HCT116 (cell line): ENCODE measurements at regions not wholly inside any gene's neighbourhood (a gene's known extent, or its start where the extent isn't known, plus 50 kb on each side); places are given as distances from the start of the nearest gene placed in this dataset.

Source experiments
- POLR2A ChIP-seq: IDR thresholded peaks from 2 replicates; pipeline ENCODE4 v1.7.0; 2011; ENCODE audit warnings: borderline replicate concordance; ENCODE audit not compliant: insufficient read depth, insufficient read length; ENCODE audit errors: extremely low read depth
- RAD21 ChIP-seq: IDR thresholded peaks from 2 replicates; pipeline ENCODE4 v1.6.1; 2012; ENCODE audit warnings: low read depth, mild to moderate bottlenecking
- SRF ChIP-seq: IDR thresholded peaks from 2 replicates; pipeline ENCODE4 v1.6.1; 2012; ENCODE audit warnings: low read depth
- ZNF274 ChIP-seq: fragments of 200-500 bp; sonication (Bioruptor generic); IDR thresholded peaks from 2 replicates; pipeline ENCODE4 v1.6.1; 2014; ENCODE audit warnings: mild to moderate bottlenecking, low read depth, low read length, inconsistent platforms
- TF ChIP-seq, protein P1 (sequence below), 3 experiments: fragments of 200-600 bp in 1 of 3; sonication (generic) in 1 of 3; IDR thresholded peaks in 2 of 3; conservative IDR thresholded peaks in 1 of 3; 2 replicates each; pipeline ENCODE4 v1.5.1; 2012 to 2017; ENCODE audit warnings: low read depth in 2 of 3, low read length in 2 of 3, antibody characterized with exemption in 1 of 3, borderline replicate concordance in 1 of 3, control low read depth in 1 of 3, mild to moderate bottlenecking in 1 of 3, mixed read lengths in 1 of 3, mixed run types in 1 of 3, moderate library complexity in 1 of 3; ENCODE audit not compliant: insufficient read depth in 1 of 3
- TF ChIP-seq, protein P2 (sequence below): IDR thresholded peaks from 2 replicates; pipeline ENCODE4 v1.6.1; 2012

DNA sequence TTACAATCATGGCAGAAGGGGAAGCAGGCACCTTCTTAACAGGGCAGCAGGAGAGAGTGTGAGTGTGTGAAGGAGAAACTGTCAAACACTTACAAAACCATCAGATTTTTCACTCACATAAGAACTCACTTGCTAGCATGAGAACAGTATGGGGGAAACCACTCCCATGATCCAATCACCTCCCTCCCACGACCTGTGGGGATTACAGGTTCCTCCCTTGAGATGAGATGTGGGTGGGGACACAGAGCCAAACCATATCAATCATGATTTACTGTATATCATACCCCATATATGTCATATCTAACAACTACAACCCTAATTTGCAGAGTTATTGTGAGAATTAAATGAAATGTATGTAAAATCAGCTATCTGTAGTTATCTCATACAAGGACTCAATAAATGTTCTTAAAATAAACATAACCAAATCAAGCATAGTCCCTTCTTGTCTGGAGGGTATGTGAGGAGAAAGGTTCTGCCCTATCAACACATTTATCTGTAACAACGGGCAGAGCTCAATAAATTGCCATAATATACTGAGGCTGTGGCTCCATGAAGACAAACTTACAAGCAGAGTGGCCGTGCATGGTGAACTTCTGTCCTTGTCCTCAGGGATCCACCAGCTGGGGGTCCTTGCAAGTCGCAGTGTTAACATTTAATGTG, 504.7 kb downstream of the SOX2 start:
- TF ChIP-seq, protein P1, sequence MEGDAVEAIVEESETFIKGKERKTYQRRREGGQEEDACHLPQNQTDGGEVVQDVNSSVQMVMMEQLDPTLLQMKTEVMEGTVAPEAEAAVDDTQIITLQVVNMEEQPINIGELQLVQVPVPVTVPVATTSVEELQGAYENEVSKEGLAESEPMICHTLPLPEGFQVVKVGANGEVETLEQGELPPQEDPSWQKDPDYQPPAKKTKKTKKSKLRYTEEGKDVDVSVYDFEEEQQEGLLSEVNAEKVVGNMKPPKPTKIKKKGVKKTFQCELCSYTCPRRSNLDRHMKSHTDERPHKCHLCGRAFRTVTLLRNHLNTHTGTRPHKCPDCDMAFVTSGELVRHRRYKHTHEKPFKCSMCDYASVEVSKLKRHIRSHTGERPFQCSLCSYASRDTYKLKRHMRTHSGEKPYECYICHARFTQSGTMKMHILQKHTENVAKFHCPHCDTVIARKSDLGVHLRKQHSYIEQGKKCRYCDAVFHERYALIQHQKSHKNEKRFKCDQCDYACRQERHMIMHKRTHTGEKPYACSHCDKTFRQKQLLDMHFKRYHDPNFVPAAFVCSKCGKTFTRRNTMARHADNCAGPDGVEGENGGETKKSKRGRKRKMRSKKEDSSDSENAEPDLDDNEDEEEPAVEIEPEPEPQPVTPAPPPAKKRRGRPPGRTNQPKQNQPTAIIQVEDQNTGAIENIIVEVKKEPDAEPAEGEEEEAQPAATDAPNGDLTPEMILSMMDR (IDR thresholded peaks at IDR 0.05 in 2 of 3, conservative IDR thresholded peaks at IDR 0.05 in 1 of 3; ENCODE audit: borderline replicate concordance in 1 of 3, insufficient read depth in 1 of 3, low read depth in 2 of 3, low read length in 2 of 3): no peak
- no peak for TF ChIP-seq POLR2A
- TF ChIP-seq RAD21: no peak
- TF ChIP-seq, protein P2, sequence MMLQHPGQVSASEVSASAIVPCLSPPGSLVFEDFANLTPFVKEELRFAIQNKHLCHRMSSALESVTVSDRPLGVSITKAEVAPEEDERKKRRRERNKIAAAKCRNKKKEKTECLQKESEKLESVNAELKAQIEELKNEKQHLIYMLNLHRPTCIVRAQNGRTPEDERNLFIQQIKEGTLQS: no peak
- TF ChIP-seq SRF: no peak
- TF ChIP-seq ZNF274: no peak
